ENCODE measurements at regions not wholly inside any gene's neighbourhood (a gene's known extent, or its start where the extent isn't known, plus 50 kb on each side); places are given as distances from the start of the nearest gene placed in this dataset.

GRCh38 chr15:29986946-29987345, 95.8 kb upstream of the GOLGA8J start (continued):
- no peak for TF ChIP-seq CHD7 (IDR thresholded peaks at IDR 0.05; ENCODE audit: insufficient replicate concordance, low read length)
- no peak for TF ChIP-seq ATF3 (IDR thresholded peaks at IDR 0.05; ENCODE audit: insufficient read depth, low read depth, low read length)
- no peak for TF ChIP-seq BRCA1 (IDR thresholded peaks at IDR 0.05; ENCODE audit: low read depth, low read length)
- no peak for TF ChIP-seq SIX5 (IDR thresholded peaks at IDR 0.05; ENCODE audit: low read depth, low read length)
- TF ChIP-seq HDAC6 (IDR thresholded peaks at IDR 0.05; ENCODE audit: low read depth, low read length), result no peak
- no peak for TF ChIP-seq ZNF274 (IDR thresholded peaks at IDR 0.05; ENCODE audit: borderline replicate concordance, extremely low read depth, low read length)
- no peak for TF ChIP-seq KDM1A (IDR thresholded peaks at IDR 0.05; ENCODE audit: borderline replicate concordance, low read length)
- no peak for TF ChIP-seq ASH2L (IDR thresholded peaks at IDR 0.05; ENCODE audit: low read length)
